ENCODE measurements at regions not wholly inside any gene's neighbourhood (a gene's known extent, or its start where the extent isn't known, plus 50 kb on each side); places are given as distances from the start of the nearest gene placed in this dataset.

DNA sequence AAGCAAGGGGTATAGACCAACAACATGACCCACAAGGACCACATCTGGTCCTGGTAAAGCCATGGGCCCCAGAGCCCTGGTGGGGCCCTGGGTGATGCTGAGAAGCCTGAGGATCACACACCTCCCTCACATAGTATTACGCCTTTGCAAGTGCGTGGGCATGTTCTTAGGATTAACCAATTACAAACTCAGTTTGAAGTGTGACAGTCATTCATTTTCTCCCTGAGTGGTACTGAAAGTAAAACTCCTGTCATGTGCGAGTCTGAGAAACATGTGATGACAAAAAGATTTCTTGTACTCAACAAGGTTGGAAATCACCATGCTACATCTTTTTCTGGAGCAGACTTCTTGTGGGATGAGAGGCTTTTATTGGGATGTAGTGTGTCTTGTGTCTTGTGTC, 315.3 kb upstream of the DUSP10 start:
- TF ChIP-seq ARNT (IDR thresholded peaks at IDR 0.05): no peak
- TF ChIP-seq SUZ12 (IDR thresholded peaks at IDR 0.05): no peak
- TF ChIP-seq BHLHE40 (IDR thresholded peaks at IDR 0.05; ENCODE audit: borderline replicate concordance): no peak
- TF ChIP-seq FOXM1 (IDR thresholded peaks at IDR 0.05; ENCODE audit: borderline replicate concordance): no peak
- TF ChIP-seq HDGF (IDR thresholded peaks at IDR 0.05; ENCODE audit: borderline replicate concordance): no peak
- TF ChIP-seq ELF4 (IDR thresholded peaks at IDR 0.05): no peak
- TF ChIP-seq SP1 (IDR thresholded peaks at IDR 0.05): no peak
- TF ChIP-seq NFRKB (IDR thresholded peaks at IDR 0.05): no peak
- TF ChIP-seq FOXK2 (IDR thresholded peaks at IDR 0.05): no peak
